ENCODE measurements at regions not wholly inside any gene's neighbourhood (a gene's known extent, or its start where the extent isn't known, plus 50 kb on each side); places are given as distances from the start of the nearest gene placed in this dataset.
"Not testable (repeated sequence)": the region's sequence is repeated elsewhere in the genome, so short reads cannot be mapped to it uniquely, and the experiment has no call there.

GRCh38 chr3:117052395-117052794 lies 342.8 kb downstream of the TUSC7 start:
- ATAC-seq (no peak), DNase-seq (no peak)
- Histone ChIP-seq H3K9me3 (no peaks in the 10 kb centered on the region), H3K4me3 (no peak overlapping the region), H3K27me3 (ENCODE audit: insufficient read depth in 3 of 3, low read length in 2 of 3) (no peaks in the 10 kb centered on the region), H3K27ac (no peak overlapping the region), H3K4me1 (no peaks in the 10 kb centered on the region), H3K36me3 (ENCODE audit: insufficient read depth in 1 of 2, low read depth in 1 of 2) (no peaks in the 10 kb centered on the region)
- intact Hi-C loops (cut with DNase I) = no loop called here
- 66 to 73% (median 67%) methylated on average over 5 of the region's 5 CpGs for WGBS, 3 donors
- no peak for TF ChIP-seq CTCF (IDR thresholded peaks at IDR 0.05)

GRCh38 chr3:117054556-117054955 lies 345.0 kb downstream of the TUSC7 start:
- H3K27ac ChIP-seq = no peak overlapping the region
- H3K9me3 ChIP-seq = no peaks in the 10 kb centered on the region
- no peak for DNase-seq
- H3K27me3 ChIP-seq (ENCODE audit: insufficient read depth in 3 of 3, low read length in 2 of 3) = no peaks in the 10 kb centered on the region
- H3K4me3 ChIP-seq = no peak overlapping the region
- no peaks in the 10 kb centered on the region for H3K4me1 ChIP-seq
- WGBS, 3 donors = 60 to 71% (median 60%) methylated on average over 2 of the region's 2 CpGs
- no peak for TF ChIP-seq CTCF (IDR thresholded peaks at IDR 0.05)
- no peak for ATAC-seq
- H3K36me3 ChIP-seq (ENCODE audit: insufficient read depth in 1 of 2, low read depth in 1 of 2) = no peaks in the 10 kb centered on the region
- intact Hi-C loops (cut with DNase I) = no loop called here

GRCh38 chr3:117056946-117057345 lies 347.4 kb downstream of the TUSC7 start:
- WGBS, 3 donors = 58 to 68% (median 64%) methylated on average over 5 of the region's 5 CpGs
- H3K36me3 ChIP-seq (ENCODE audit: insufficient read depth in 1 of 2, low read depth in 1 of 2); intact Hi-C loops (cut with DNase I); DNase-seq; H3K9me3 ChIP-seq; H3K4me1 ChIP-seq; H3K4me3 ChIP-seq; ATAC-seq; H3K27me3 ChIP-seq (ENCODE audit: insufficient read depth in 3 of 3, low read length in 2 of 3); H3K27ac ChIP-seq: not testable (repeated sequence)

GRCh38 chr3:117059067-117059955 lies 349.7 kb downstream of the TUSC7 start:
- 26 to 35% (median 33%) methylated on average over 6 of the region's 6 CpGs for WGBS, 3 donors
- intact Hi-C loops (cut with DNase I) = no loop called here
- DNase-seq = no peak
- TF ChIP-seq CTCF (IDR thresholded peaks at IDR 0.05) = peak; percentile 30
- Histone ChIP-seq H3K36me3 (ENCODE audit: insufficient read depth in 1 of 2, low read depth in 1 of 2) (no peaks in the 10 kb centered on the region), H3K4me1 (no peaks in the 10 kb centered on the region), H3K27ac (no peak overlapping the region), H3K4me3 (no peak overlapping the region), H3K27me3 (ENCODE audit: insufficient read depth in 3 of 3, low read length in 2 of 3) (no peaks in the 10 kb centered on the region), H3K9me3 (no peaks in the 10 kb centered on the region)
- ATAC-seq = no peak

GRCh38 chr3:117059956-117060270 lies 350.3 kb downstream of the TUSC7 start:
- intact Hi-C loops (cut with DNase I) = no loop called here
- H3K27me3 ChIP-seq (ENCODE audit: insufficient read depth in 3 of 3, low read length in 2 of 3) = no peaks in the 10 kb centered on the region
- ATAC-seq (no peak), DNase-seq (no peak)
- no peaks in the 10 kb centered on the region for H3K9me3 ChIP-seq
- WGBS, 3 donors = 37 to 46% (median 41%) methylated on average over 3 of the region's 3 CpGs
- no peaks in the 10 kb centered on the region for H3K4me1 ChIP-seq
- no peak for TF ChIP-seq CTCF (IDR thresholded peaks at IDR 0.05)
- H3K36me3 ChIP-seq (ENCODE audit: insufficient read depth in 1 of 2, low read depth in 1 of 2) = no peaks in the 10 kb centered on the region
- H3K4me3 ChIP-seq = no peak overlapping the region
- H3K27ac ChIP-seq = no peak overlapping the region
